ENCODE measurements at regions not wholly inside any gene's neighbourhood (a gene's known extent, or its start where the extent isn't known, plus 50 kb on each side); places are given as distances from the start of the nearest gene placed in this dataset.

- TF ChIP-seq CTCF (IDR thresholded peaks at IDR 0.05) (no peak), POLR2A (IDR thresholded peaks at IDR 0.05) (no peak), POLR2AphosphoS5 (IDR thresholded peaks at IDR 0.05) (no peak)
Observed at GRCh38 chr12:107957459-107957858, 171.6 kb upstream of the WSCD2 start.
